ENCODE measurements at regions not wholly inside any gene's neighbourhood (a gene's known extent, or its start where the extent isn't known, plus 50 kb on each side); places are given as distances from the start of the nearest gene placed in this dataset.

- peak overlapping the region; percentile 98 for H3K27ac ChIP-seq
- DNase-seq (ENCODE audit: low read depth, low spot score) = no peak
Measured at GRCh38 chr14:51533872-51534553, 117.7 kb upstream of the FRMD6 start.

DNA sequence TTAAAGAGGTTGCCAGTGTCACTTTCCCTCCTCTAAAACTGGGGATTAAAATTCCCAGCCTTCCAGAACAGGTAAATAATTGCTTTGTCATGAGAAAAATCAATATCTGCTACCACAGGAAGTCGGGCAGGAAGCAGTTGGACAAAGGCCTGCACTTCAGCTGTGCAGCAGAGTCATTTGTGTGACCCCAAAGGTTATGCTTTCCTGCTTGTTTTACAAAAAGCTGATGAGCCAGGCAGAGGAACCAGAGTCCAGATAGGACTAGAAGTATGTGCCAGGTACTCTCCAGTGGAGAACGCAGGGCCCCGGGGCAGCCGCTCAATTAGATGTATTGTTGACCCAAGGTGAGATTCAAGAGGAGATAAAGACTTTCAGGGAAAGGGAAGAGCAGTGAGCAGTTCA, 117.1 kb upstream of the FRMD6 start:
- H3K27ac ChIP-seq = peak overlapping the region; percentile 98
- DNase-seq (ENCODE audit: low read depth, low spot score) = no peak

DNA sequence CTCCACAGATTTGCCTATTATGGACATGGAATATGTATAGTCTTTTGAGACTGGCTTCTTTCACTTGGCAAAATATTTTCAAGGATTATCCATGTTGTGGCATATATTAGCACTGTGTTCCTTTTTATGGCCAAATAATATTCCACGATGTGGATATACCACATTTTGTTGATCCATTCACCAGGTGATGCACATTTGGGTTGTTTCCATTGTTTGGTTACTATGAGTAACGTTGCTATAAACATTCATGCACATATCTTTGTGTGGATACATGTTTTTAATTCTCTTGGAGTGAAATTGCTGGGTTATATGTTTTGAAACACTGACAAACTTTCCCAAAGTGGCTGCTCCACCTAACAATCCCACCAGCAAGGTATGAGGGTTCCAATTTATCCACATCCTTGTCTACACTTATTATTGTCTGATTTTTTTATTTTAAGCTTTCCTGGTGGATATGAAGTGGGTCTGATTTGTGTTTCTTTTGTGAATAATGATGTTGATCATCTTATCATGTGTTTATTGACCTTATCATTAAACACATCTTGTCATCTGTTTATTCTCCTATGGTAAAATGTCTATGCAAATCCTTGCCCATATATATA, 116.2 kb upstream of the FRMD6 start:
- no peak for DNase-seq (ENCODE audit: low read depth, low spot score)
- H3K27ac ChIP-seq = peak overlapping the region; percentile 98

DNA sequence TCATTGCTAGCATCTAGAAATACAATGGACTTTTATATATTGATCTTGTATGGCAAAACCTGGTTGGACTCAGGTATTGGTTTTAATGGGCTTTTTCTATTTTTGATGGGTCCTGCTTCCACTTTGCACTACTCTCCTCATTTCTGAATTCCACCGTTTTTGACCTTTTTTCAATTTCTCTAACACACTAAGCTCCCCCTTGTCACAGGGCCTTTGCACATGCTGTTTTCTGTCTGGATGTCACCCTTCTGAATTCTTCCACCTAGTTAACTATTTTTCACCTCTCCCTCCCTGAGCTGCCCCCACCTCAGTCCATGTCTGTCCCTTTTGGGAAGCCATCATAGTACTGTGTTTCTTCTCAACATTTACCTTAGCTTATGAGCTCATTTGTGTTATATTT, 112.7 kb upstream of the FRMD6 start:
- peak overlapping the region; percentile 98 for H3K27ac ChIP-seq
- DNase-seq (ENCODE audit: low read depth, low spot score) = no peak

- peak; percentile 91 for DNase-seq (ENCODE audit: low read depth, low spot score)
- peak overlapping the region; percentile 98 for H3K27ac ChIP-seq
Measured at GRCh38 chr14:51539571-51540037, 112.1 kb upstream of the FRMD6 start.

DNA sequence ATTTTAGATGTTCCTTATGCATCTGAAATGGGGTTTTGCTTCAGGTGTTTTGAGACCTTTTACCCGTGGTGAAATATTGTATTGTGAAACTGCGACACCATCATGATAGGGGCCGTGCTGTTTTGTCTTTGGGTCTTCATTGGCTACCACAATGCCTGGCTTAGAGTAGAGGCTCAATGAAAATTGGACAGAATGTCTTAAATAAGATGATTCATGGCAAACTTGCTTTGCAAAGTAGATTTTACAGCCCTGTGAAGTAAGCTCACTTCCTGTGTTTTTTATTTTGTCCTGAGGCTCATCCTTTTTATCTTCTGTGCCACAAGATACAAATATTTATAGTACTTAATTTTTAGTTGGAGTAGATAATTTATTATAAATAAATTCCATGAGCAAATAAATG, 111.3 kb upstream of the FRMD6 start:
- peak overlapping the region; percentile 98 for H3K27ac ChIP-seq
- no peak for DNase-seq (ENCODE audit: low read depth, low spot score)

GRCh38 chr14:51544471-51544870, 107.2 kb upstream of the FRMD6 start:
- H3K27ac ChIP-seq = peak overlapping the region; percentile 98
- no peak for DNase-seq (ENCODE audit: low read depth, low spot score)

- peak overlapping the region; percentile 98 for H3K27ac ChIP-seq
- DNase-seq (ENCODE audit: low read depth, low spot score) = no peak
Measured at GRCh38 chr14:51544901-51545300, 106.8 kb upstream of the FRMD6 start.

GRCh38 chr14:51545396-51545795, 106.3 kb upstream of the FRMD6 start:
- no peak for DNase-seq (ENCODE audit: low read depth, low spot score)
- H3K27ac ChIP-seq = peak overlapping the region; percentile 98

- H3K27ac ChIP-seq = peak overlapping the region; percentile 98
Measured at GRCh38 chr14:51546099-51546498, 105.6 kb upstream of the FRMD6 start.

DNA sequence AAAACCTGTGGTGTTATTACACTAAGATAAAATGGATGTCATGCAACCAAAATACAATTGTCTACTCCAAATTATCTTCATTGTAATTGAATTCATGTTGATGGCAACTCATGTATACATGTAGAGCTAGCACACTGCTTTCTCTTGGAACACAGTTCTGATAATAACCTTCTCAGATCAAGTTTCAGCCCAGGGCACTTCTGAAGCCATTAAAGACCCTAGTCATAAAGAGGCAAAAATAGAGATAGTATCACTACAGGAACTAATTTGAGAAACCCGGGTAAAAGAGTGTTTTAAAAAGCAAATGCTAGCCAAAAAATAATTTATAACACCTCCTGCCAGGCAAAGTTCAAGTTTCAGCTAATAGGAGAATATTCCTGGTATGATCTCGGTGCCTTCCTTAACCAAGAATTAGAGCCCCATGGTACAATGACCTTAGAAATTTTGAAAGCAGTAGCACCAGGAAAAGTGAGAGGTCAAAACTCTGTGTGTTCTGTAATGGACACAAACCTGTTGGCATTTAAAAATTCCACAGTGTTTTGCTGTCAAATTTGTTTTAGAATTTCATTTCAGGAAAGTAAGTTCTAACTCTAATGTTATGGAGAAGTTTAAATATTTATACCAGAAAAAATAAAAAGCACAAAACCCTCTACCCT, 105.0 kb upstream of the FRMD6 start:
- no peak for DNase-seq (ENCODE audit: low read depth, low spot score)
- H3K27ac ChIP-seq = peak overlapping the region; percentile 98

More at GRCh38 chr14:51546099-51546498, 105.6 kb upstream of the FRMD6 start:
- DNase-seq (ENCODE audit: low read depth, low spot score) = no peak

DNA sequence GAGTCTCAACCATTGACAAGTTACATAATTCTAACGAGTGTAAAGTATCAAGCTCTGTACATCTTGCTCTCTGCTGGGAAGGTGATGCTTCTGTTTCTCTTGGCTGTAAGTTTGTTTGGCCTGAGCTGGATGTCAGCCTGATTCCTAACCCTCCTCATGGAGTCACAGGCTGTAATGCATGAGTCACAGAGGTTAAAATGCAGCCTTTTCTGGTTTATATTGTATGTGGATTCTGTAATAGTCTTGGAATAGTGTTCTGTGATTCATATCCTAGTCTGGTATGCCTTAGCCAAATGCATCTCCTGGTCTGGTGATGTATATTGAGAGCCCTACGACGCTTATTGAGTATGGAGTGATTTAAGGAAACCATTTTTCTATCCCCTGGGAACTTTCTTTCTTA, 104.5 kb upstream of the FRMD6 start:
- peak overlapping the region; percentile 98 for H3K27ac ChIP-seq
- DNase-seq (ENCODE audit: low read depth, low spot score) = peak; percentile 89

DNA sequence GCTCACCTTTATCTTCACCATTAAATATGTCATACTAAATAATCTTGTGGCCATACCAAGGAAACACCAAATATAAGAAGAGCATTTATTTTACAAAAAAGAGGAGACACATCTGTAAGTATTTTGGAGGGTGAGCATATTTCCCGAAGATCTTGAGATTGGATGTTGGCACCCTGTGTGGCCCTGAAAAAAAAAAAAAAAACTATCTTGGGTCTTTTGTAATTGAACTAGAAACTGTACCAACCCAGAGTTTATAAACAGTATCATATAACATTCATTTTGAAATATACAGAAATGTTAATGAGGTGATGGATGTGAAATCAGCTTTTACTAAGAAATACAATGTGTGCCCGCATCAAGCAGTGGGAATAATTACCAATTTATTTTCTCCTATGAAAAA, 104.0 kb upstream of the FRMD6 start:
- DNase-seq (ENCODE audit: low read depth, low spot score) = no peak
- peak overlapping the region; percentile 98 for H3K27ac ChIP-seq

DNA sequence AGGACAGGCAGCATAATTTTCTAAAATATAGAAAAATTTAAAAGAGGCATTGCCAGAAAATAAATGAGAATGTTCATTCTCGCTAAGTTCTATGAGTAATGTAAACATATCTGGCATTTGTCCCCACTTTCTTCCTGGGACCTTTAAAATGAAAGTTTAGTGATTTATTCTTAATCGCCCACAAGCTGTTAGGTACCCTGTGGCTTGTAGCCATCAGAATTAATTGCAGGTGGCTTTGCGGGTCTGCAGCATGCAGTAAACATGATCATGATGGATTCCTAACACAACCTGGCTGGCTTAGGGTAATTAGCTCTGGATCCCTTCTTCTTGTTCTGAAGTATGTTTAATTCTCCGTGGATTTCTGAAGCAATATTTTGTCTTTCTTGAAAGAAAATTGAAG, 103.5 kb upstream of the FRMD6 start:
- H3K27ac ChIP-seq = peak overlapping the region; percentile 98
- DNase-seq (ENCODE audit: low read depth, low spot score) = no peak

DNA sequence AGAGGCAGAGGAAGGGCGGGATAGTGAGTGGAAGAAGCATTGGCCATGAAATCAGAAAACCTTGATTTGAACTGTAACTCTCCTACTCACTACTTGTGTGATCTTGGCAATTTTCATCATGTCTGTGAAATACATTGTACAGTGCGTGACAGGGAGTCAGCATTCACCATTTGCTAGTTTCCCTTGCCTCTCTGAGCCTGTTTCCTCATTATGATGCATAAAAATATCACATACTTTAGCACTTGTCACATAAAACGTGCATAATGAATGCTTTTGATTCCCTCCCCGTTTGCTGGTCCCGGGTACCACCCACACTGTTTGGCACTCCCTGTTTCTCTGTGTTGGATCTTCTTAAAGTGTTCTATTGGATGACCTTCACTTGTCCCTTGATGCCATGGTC, 101.1 kb upstream of the FRMD6 start:
- no peak for DNase-seq (ENCODE audit: low read depth, low spot score)
- H3K27ac ChIP-seq = peak overlapping the region; percentile 63

DNA sequence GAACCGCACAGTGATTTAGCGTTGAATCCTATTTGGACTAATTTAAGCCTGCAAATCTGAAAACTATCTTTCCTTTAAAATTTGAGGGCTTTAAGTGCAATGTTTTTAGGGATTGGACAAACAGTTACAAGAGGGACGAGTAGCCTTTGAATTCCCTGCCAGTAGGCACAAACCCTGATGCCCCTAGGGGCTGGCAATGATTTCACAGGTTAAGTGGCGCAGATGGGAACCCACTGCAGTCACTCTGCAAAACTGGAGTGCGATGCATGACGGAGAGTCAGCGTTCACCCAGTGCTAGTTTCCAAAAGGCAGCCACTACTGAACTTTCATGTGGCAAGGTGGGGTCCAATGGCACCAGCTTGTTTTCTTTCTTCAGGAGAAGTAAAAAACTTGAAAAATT, 99.4 kb upstream of the FRMD6 start:
- DNase-seq (ENCODE audit: low read depth, low spot score) = no peak
- H3K27ac ChIP-seq = peak overlapping the region; percentile 63

- H3K27ac ChIP-seq = peak overlapping the region; percentile 63
Measured at GRCh38 chr14:51552768-51553404, 98.8 kb upstream of the FRMD6 start.

DNA sequence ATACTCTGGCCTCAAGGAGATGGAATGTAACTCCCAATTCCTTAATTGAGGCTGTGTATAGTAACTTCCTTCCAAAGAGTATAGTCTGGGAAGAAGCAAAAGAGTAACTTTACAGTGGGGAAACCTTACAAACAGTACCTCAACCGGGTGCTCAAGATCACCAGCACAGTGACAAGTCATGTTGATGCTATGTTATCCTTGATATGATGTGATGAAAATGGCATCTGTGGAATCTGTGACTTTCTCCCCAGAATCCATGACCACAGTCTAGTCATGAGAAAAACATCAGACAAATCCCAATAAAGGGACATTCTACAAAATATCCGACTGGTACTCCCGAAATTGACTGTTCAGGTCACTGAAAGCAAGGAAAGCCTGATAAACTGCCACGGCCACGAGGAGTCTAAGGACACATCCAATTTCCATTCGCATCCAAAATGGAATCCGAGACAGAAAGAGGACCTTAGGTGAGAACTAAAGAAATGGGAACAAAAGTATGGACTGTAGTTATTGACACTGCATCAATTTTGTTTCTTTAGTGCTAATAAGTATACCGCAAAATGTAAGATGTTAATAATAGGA, 97.3 kb upstream of the FRMD6 start:
- DNase-seq (ENCODE audit: low read depth, low spot score) = no peak
- H3K27ac ChIP-seq = peak overlapping the region; percentile 63

More at GRCh38 chr14:51552768-51553404, 98.8 kb upstream of the FRMD6 start:
- no peak for DNase-seq (ENCODE audit: low read depth, low spot score)

DNA sequence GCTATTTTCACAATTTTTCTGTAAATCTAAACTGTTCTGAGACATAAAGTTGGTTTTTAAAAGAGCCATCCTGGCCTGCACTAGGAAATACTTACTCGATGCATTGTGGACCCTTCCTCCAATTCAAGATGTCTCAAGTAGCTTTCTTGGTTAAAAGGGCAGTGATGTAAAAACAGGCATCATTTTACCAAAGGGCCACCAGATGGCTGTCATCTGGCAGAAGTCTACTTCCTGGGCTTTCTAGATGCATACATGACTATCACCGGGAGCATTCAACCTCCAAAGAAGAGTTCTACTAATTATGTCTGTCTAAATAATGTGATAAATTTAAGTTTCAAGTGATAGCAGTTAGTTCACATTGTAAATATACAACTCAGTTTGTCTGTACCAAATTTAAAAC, 96.8 kb upstream of the FRMD6 start:
- H3K27ac ChIP-seq = peak overlapping the region; percentile 63

DNA sequence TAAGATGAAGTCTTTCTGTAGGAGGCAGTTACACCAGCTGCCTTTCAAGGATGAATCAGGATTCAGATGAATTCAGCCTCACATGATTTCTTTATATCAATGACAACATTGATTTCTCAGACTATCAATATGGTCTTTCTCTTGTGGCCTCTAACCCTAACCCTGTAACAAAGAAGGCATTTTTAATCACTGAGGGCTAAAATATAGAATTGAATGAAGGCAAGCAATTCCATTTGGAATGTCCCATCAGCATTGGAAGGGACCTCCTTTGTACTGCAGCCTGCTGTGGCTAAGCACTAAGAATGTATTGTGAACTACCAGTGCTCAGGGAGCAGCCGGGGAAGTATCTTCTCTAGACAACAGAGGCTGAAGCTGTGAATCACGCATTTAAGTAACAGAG, 90.6 kb upstream of the FRMD6 start:
- H3K27ac ChIP-seq = peak overlapping the region; percentile 86
- no peak for DNase-seq (ENCODE audit: low read depth, low spot score)

More for the DNA sequence above, 96.8 kb upstream of the FRMD6 start:
- no peak for DNase-seq (ENCODE audit: low read depth, low spot score)

Measured in epithelial cell of prostate (primary cell).